GM13977 (cell line): ENCODE measurements at regions not wholly inside any gene's neighbourhood (a gene's known extent, or its start where the extent isn't known, plus 50 kb on each side); places are given as distances from the start of the nearest gene placed in this dataset.

Source experiments
- DNase-seq: peaks from one replicate; pipeline ENCODE4 v3.0.0; 2012; ENCODE audit warnings: low spot score
- in situ Hi-C: fragments of 300-500 bp; cut with MboI; formaldehyde crosslinking; loops from one replicate; pipeline ENCODE4 v1.12.0; 2022; ENCODE audit warnings: low sequenced_read_pairs, low pct_unique_long_range_greater_than_20kb, mixed read lengths, inconsistent platforms; ENCODE audit not compliant: unreplicated experiment
- TF ChIP-seq, protein P1 (sequence below): IDR thresholded peaks from 2 replicates; pipeline ENCODE4 v1.5.1; 2012; ENCODE audit warnings: mild to moderate bottlenecking, control low read depth; ENCODE audit not compliant: insufficient read depth; ENCODE audit errors: extremely low read depth, missing control alignments

DNA sequence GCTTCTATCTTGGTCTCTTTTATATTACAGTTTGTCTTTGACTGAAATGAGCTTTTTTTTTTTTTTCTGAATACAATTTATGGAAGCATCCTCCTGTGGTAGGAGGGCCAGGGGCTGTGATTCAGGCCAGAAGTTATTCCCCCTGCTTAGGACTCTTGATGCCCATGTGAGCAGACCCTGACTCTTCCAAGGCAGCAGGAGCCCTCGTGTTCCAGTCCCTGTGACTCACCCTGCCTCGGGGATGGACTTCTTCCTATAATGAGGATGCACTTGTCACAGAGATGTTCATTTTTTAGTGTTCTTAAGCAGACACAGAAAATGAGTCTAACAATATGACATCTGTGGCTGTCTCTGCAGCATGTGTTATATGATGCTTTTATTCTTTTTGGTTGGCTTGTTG, 1293.7 kb upstream of the AUTS2 start:
- no peak for DNase-seq
- in situ Hi-C loops = no loop called here
- TF ChIP-seq, protein P1, sequence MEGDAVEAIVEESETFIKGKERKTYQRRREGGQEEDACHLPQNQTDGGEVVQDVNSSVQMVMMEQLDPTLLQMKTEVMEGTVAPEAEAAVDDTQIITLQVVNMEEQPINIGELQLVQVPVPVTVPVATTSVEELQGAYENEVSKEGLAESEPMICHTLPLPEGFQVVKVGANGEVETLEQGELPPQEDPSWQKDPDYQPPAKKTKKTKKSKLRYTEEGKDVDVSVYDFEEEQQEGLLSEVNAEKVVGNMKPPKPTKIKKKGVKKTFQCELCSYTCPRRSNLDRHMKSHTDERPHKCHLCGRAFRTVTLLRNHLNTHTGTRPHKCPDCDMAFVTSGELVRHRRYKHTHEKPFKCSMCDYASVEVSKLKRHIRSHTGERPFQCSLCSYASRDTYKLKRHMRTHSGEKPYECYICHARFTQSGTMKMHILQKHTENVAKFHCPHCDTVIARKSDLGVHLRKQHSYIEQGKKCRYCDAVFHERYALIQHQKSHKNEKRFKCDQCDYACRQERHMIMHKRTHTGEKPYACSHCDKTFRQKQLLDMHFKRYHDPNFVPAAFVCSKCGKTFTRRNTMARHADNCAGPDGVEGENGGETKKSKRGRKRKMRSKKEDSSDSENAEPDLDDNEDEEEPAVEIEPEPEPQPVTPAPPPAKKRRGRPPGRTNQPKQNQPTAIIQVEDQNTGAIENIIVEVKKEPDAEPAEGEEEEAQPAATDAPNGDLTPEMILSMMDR = no peak

DNA sequence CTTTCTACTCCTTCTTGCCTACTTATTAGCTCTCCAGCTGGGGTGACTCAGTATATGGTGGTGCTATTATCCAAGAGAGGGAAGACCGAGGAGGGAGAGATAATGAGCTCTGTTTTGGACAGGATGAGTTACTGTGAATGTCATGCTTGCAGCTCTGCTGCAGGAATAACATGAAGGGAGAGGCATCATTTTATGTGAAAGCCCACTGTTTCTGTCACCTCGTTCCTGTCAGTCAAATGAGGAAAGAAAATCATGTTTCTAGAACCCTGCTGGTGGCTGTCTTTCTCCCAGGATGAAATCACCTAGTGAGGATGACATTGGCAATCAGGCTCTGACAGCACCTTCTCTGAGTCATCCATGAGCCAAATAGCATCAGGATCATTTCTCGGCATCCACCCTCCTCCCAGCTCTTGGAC, 1291.6 kb upstream of the AUTS2 start:
- no peak for DNase-seq
- TF ChIP-seq, protein P1 = no peak
- in situ Hi-C loops = no loop called here

DNA sequence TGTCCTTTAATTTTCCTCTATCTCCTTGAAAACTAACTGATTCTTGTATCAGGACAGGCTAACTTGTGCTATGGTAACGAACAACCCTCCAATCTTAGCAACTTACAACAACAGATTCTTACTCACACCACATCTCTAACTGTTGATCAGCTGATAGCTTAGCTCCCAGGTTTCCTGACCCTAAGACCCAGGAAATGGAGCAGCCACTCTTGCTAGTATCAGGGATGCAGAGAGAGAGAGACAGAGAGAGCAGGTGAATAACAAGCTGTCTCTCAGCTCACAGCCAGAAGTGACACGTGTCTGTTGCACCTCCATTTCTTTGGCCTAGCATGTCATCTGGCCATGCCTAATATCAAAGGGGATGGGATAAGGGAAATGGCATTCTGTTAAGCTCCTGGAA, 1289.0 kb upstream of the AUTS2 start:
- TF ChIP-seq, protein P1 = no peak
- DNase-seq = no peak
- in situ Hi-C loops = no loop called here

DNA sequence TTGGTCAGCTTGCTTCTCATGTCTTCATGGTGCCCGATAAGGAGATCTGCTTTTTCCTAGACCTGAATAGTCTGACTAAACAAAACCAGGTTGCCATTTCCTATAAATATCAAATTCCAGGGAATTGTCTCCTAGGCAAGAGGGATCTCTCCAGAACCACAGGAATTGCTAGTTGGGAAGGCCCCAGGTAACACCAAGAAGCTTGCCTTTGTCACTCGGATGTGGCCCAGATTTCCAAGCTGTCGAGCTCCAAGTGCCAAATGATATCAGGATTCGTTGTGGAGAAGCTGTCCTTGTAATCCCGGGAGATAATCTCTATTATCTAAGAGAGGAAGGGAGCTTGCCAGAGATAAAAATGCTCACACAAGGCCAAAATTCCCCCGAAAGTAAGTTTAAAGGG, 1288.5 kb upstream of the AUTS2 start:
- TF ChIP-seq, protein P1 = no peak
- in situ Hi-C loops = no loop called here
- DNase-seq = no peak

DNA sequence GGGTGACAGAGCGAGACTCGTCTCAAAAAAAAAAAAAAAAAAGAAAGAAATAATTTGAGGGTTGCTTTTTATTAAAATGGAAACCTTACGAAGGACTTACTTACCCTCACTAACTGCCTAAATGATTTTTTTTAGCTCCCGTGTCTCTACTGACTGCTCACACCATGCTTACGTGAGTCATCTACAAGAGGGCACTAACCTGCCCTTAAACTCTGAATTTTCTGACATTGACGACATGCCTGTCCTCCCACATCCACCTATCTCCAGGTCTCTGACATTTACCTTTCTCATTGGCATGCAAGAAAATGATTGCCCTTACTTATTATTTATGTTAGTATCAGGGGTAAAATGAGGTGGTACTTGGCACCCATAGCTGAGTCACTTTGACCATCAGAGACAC, 1286.3 kb upstream of the AUTS2 start:
- in situ Hi-C loops = no loop called here
- DNase-seq = no peak
- TF ChIP-seq, protein P1 = no peak

DNA sequence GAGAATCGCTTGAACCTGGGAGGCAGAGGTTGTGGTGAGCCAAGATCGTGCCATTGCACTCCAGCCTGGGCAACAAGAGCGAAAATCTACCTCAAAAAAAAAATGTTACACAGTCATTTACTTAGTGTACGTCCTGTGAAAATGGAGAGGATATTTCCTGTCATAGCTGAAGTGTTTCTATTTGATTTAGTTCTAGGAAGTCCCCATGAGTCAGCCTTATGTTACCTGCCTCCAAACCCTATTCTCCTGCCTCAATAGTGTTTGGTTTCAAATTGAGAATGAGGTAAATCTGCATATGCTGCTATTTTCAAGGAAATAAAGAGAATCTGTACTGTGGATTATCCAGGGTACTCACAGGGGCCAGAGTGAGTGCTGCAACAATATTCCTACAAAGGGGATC, 1284.5 kb upstream of the AUTS2 start:
- no peak for DNase-seq
- in situ Hi-C loops = no loop called here
- TF ChIP-seq, protein P1 = no peak

DNA sequence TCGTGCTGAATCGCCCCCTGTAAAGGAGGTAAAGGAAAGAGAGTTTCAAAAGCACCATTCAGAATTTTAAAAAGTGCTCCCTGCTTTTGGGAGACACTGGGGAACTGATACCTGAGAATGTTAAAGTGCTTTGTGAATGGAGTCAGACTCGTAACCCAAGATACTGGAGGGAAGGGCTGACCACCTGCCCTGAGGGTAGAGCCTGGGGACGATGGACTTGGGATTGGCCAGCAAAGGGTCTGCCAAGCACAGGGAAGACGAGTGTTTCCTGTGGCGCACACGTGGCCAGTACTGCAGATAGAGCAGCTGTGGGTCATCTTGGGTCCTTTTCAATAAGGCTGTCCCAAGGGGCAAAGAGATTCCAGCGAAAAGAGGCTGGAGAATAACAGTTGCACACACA, 1284.1 kb upstream of the AUTS2 start:
- DNase-seq = no peak
- in situ Hi-C loops = no loop called here
- TF ChIP-seq, protein P1 = no peak
